T-helper 1 cell treated with Interleukin-12 subunit alpha and Interleukin-12 subunit beta and Interleukin-4 antibody, amounts not matched to agents 30 μg/mL and 1 μg/mL, for 36 hours (primary cell): ENCODE measurements at regions not wholly inside any gene's neighbourhood (a gene's known extent, or its start where the extent isn't known, plus 50 kb on each side); places are given as distances from the start of the nearest gene placed in this dataset.
"Not testable (repeated sequence)": the region's sequence is repeated elsewhere in the genome, so short reads cannot be mapped to it uniquely, and the experiment has no call there.

Experiments
- H3K27ac Mint-ChIP-seq: one replicate; pipeline ENCODE4 v1.8.0; 2021; ENCODE audit warnings: mild to moderate bottlenecking, mixed read lengths
- H3K27me3 Mint-ChIP-seq: one replicate; pipeline ENCODE4 v1.8.0; 2021; ENCODE audit warnings: low read depth, mixed read lengths
- H3K36me3 Mint-ChIP-seq: one replicate; pipeline ENCODE4 v1.8.0; 2021; ENCODE audit warnings: low read depth, mixed read lengths
- H3K4me1 Mint-ChIP-seq: one replicate; pipeline ENCODE4 v1.8.0; 2021; ENCODE audit warnings: low read depth, mixed read lengths
- H3K4me3 Mint-ChIP-seq: one replicate; pipeline ENCODE4 v1.8.0; 2021; ENCODE audit warnings: mild to moderate bottlenecking, moderate library complexity, mixed read lengths
- H3K9me3 Mint-ChIP-seq: one replicate; pipeline ENCODE4 v1.8.0; 2021; ENCODE audit warnings: mixed read lengths

DNA sequence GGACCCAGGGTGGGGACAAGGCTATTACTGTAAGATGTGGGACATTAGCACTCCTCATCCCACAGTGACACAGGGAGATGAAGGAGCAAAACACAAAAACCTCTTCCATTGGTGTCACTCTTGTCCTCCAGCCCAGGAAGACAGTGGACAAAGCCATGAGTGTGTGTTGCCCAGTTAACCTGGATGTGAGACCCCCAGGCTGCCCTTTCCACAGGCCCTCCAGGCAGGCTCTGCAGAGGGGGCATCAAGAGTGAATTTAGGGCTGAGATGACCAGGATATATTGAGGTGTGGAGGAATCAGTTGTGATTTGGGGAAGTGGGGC, 111.3 kb downstream of the GGTLC2 start:
- no peaks in the 10 kb centered on the region for H3K9me3 Mint-ChIP-seq
- H3K36me3 Mint-ChIP-seq, result no peaks in the 10 kb centered on the region
- no peaks in the 10 kb centered on the region for H3K27me3 Mint-ChIP-seq
- no peak overlapping the region for H3K4me3 Mint-ChIP-seq
- H3K27ac Mint-ChIP-seq, result no peak overlapping the region
- H3K4me1 Mint-ChIP-seq, result no peaks in the 10 kb centered on the region

DNA sequence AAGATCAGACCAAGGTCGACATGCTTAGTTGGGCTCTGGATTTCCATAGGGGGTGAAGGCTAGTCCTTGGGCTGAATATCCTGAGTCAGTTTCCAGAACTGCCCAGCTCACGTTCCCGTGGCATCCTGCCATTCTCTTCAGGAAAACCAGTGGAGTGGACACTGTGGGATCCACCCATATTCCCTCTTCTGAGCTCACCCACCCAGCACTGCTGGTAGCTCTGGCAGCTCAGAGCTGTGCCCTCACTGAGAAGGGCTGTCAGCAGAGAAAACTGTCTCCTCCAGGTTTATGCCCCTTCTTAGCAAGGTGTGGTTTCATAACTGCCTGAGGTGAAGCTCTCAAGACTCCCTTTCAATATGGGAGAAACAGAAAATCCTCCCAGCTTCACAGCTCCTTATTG, 111.7 kb downstream of the GGTLC2 start:
- Mint-ChIP-seq H3K27ac (no peak overlapping the region), H3K4me1 (no peaks in the 10 kb centered on the region), H3K27me3 (no peaks in the 10 kb centered on the region), H3K4me3 (no peak overlapping the region), H3K9me3 (no peaks in the 10 kb centered on the region), H3K36me3 (no peaks in the 10 kb centered on the region)

DNA sequence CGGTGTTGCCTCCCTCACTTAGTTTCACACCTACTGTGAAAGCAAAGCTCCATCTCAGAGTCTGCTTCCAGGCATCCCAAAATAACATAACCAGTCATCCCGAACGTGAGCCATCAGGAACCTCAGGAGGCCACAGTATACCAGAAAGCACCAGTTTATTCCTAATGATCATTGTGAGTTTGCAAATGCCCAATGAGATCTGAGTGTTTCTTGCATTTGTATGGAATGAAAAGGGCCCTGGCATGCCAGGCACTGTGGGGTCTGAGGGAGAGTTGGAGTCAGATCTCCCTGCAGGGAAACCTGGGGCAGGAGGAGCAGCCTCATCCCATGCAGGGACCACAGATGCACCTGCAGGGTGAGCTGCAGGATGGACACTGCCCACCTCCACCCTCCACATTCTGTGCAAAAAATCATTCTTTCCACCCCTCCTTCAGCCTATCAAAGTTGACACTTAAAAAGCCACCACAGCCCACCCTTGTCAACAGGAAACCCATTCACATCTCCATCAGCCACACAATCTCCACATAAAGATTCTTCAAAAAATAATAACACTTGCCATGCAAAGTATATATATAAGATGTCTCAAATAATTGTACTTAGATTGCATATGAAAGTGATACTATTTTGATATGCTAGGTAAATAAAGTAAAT, 112.3 kb downstream of the GGTLC2 start:
- not testable (repeated sequence) for H3K9me3 Mint-ChIP-seq, H3K4me1 Mint-ChIP-seq, H3K4me3 Mint-ChIP-seq, H3K27me3 Mint-ChIP-seq, H3K36me3 Mint-ChIP-seq, H3K27ac Mint-ChIP-seq

DNA sequence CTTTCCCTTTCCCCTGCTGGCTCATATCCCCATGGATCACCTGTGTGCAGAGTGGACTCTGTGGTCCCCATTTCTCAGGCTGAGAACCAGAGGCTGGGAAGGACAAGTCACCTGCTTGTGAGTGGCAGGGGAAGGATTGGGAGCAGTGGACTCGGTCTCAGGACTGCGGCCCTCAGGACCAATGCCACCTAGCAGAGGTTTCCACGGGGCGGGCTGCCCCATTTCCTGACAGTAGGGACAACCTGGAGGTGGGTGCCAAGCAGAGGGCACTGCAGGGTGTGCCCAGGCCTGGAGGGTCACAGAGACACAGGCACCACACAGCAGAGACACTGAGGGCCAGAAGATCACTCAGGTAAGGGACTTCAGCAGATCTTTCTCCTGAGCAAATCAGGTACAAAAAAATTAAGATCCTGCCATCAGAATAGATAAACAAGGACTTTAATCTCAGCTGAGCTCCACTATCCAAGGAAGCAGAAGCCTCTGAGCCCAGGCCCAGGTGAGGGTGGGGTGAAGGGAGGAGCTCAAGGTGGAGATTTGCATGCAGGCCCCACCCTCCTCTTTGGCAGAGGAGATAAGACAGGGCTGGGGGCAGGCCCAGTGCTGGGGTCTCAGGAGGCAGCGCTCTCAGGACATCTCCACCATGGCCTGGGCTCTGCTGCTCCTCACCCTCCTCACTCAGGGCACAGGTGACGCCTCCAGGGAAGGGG, 113.8 kb downstream of the GGTLC2 start:
- H3K9me3 Mint-ChIP-seq, H3K27me3 Mint-ChIP-seq, H3K36me3 Mint-ChIP-seq, H3K4me3 Mint-ChIP-seq, H3K27ac Mint-ChIP-seq, H3K4me1 Mint-ChIP-seq: not testable (repeated sequence)

DNA sequence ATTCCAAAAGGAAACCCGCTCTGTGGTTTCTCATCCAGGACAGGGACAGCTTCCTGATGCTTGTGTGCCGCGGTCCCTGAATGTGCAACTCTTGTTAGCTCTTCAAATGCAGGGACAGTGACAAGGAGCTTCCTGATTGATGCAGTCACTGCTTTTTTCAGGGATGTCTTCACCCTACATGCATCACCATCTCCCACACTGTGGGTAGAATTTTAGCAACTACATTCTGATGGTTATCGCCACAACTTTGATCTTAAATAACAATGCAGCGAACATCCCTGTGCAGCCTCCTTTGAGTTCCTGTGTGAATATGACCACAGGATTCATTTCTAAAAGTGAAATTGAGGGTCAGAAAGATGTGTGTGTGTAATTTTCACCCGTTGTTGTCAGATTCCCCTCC, 115.0 kb downstream of the GGTLC2 start:
- H3K27ac Mint-ChIP-seq, result no peak overlapping the region

DNA sequence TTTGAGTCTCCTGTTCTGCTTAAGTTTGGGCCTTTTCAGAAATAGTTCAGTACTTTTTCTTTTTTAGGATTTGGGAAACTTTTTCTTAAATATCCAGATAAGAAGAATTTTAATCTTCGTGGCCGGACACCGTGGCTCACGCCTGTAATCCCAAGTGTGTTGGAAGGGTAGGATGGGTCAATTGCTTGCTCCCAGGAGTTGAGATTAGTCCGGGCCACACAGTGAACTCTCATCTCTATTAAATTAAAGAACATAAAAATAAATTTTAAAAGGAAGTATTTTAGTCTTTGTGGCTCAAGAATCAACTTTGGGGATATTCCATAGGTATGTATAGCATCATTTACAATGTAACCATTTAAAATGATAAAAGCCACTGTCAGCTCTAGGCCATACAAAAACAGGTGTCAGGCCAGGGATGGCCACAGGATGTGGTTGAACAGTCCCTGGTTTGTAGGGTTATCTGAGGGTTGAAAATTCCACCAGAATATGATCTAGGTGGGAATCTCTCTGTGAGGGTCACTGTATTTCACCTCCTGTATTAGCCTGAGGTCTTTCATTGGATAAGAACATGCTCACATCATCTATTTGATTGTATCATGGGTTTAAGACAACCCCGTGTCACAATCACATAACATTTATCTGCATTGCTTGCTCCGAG, 115.6 kb downstream of the GGTLC2 start:
- Mint-ChIP-seq H3K4me1 (no peaks in the 10 kb centered on the region), H3K27me3 (no peaks in the 10 kb centered on the region), H3K9me3 (no peaks in the 10 kb centered on the region), H3K27ac (no peak overlapping the region), H3K36me3 (no peaks in the 10 kb centered on the region), H3K4me3 (no peak overlapping the region)

More for the DNA sequence above, 115.0 kb downstream of the GGTLC2 start:
- Mint-ChIP-seq H3K27me3 (no peaks in the 10 kb centered on the region), H3K36me3 (no peaks in the 10 kb centered on the region), H3K4me3 (no peak overlapping the region), H3K9me3 (no peaks in the 10 kb centered on the region), H3K4me1 (no peaks in the 10 kb centered on the region)

DNA sequence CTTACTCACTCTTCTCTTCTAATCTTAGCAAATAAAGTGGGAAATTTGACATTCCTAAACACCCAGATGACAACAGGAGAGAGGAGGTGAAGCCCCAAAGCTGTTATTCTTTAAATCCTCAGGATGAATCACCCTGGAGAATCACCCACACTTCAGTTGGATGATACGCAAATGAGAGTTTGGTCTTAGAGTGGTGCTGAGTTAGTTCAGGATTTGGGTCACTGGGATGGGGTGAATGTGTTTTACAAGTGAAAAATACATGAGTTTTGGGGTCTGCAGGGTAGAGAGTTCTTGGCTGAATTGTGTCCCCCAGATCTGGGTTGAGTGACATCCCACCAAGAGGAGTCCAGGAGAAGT, 117.2 kb downstream of the GGTLC2 start:
- Mint-ChIP-seq H3K4me1 (no peaks in the 10 kb centered on the region), H3K27ac (no peak overlapping the region), H3K27me3 (no peaks in the 10 kb centered on the region), H3K9me3 (no peaks in the 10 kb centered on the region), H3K36me3 (no peaks in the 10 kb centered on the region), H3K4me3 (no peak overlapping the region)

DNA sequence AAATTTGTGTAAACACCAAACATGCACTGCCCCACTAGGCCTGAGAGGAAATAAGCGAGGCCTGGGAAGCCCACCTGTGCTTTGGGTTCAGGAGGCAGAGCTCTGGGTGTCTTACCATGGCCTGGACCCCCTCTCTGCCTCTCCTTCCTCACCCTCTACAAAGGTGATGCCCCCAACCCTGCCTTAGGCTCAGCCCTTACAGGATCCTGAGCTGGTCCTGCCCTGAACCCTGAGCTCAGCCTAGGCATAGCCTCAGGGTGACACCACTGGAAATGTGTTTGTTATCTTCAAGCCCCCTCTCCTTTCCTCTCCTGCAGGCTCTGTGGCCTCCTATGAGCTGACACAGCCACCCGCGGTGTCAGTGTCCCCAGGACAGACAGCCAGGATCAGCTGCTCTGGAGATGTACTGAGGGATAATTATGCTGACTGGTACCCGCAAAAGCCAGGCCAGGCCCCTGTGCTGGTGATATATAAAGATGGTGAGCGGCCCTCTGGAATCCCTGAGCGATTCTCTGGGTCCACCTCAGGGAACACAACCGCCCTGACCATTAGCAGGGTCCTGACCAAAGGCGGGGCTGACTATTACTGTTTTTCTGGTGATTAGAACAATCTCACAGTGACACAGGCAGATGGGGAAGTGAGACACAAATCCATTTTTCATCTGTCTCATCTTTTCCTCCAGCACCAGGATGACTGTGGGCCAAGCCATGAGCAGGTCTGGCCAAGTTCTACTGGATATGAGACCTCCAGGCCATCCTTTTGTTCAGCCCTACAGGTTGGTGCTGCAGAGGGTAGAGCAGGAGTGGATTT, 117.8 kb downstream of the GGTLC2 start:
- no peak overlapping the region for H3K4me3 Mint-ChIP-seq
- no peaks in the 10 kb centered on the region for H3K4me1 Mint-ChIP-seq

DNA sequence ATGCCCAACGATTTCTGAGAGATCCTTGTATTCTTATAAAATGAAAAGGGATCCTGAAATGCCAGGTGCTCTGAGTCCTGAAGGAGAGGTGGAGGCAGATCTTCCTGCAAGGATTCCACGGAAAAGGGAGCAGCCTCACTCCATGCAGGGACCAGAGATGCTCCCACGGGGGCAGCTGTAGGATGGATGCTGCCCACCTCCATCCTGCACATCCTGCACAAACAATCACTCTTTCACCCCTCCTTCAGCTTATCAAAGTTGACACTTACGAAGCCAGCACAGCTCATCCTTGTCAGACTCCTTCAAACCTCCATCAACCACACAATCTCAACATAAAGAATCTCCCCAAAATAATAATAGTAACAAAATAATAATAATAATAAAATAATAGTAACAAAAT, 119.1 kb downstream of the GGTLC2 start:
- H3K4me1 Mint-ChIP-seq, result no peaks in the 10 kb centered on the region
- H3K9me3 Mint-ChIP-seq, result no peaks in the 10 kb centered on the region
- H3K36me3 Mint-ChIP-seq, result no peaks in the 10 kb centered on the region
- peaks cover 11% of the 10 kb centered on the region for H3K27me3 Mint-ChIP-seq
- no peak overlapping the region for H3K27ac Mint-ChIP-seq
- no peak overlapping the region for H3K4me3 Mint-ChIP-seq

More for the DNA sequence above, 117.8 kb downstream of the GGTLC2 start:
- no peaks in the 10 kb centered on the region for H3K36me3 Mint-ChIP-seq
- H3K9me3 Mint-ChIP-seq, result no peaks in the 10 kb centered on the region
- H3K27ac Mint-ChIP-seq, result no peak overlapping the region
- no peaks in the 10 kb centered on the region for H3K27me3 Mint-ChIP-seq

DNA sequence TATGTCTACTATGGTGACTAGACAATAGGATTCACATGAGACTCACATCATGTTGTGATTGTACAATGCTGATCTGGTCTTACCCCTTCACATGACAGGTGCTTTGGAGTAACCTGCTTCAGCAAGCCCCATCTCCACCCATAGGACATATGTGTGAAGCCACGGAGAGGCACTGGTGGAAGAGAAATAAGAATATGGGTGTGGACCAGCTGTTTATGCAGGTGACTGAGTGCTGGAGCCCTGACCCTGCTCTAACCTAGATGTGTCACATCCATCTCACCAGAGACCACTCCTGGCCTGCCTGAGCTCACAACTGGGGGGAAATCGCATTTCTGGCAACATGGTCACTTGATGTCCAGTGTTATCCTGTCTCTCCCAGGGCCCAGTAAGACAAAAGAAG, 119.7 kb downstream of the GGTLC2 start:
- Mint-ChIP-seq H3K4me3 (no peak overlapping the region), H3K36me3 (no peaks in the 10 kb centered on the region), H3K27me3 (peaks cover 17% of the 10 kb centered on the region), H3K9me3 (no peaks in the 10 kb centered on the region), H3K4me1 (no peaks in the 10 kb centered on the region), H3K27ac (no peak overlapping the region)

DNA sequence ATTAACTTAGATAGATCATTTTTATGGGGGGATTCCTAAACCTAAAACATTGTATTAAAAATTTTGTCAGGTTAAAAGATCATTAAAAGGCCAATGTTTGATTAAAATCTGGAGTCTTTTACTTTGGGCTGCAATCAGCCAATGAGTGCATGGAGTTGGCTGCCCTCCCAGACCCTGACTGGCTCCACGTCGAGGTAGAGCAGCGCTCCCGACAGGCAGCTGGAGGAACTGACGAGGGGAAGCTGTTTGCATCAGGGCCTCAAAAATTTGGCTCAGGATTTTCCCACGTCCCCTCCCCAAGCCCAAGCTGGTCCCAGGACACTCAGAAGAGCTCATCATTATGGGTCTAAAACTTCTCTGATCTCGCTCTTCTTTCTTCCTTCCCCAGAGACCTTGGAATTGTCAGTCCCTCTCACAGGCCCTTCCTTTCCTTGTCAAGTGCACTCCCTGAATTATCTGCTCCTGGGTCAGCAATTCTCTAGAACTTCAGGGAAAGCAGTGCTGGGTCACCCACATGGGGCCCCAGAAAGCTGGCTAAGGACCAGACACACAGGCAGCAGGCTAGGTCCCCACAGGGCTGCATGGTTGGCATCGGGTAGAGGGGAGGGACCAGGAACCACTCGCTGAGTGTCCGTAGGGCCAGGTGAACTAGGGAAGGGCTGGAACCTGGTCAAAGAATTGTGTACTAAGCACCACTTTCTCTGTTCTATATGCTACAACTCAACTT, 119.6 kb upstream of the IGLL5 start:
- H3K27ac Mint-ChIP-seq, result no peak overlapping the region
- H3K4me1 Mint-ChIP-seq, result no peaks in the 10 kb centered on the region
- H3K9me3 Mint-ChIP-seq, result no peaks in the 10 kb centered on the region
- H3K36me3 Mint-ChIP-seq, result no peaks in the 10 kb centered on the region
- no peak overlapping the region for H3K4me3 Mint-ChIP-seq
- H3K27me3 Mint-ChIP-seq, result peaks cover 29% of the 10 kb centered on the region

DNA sequence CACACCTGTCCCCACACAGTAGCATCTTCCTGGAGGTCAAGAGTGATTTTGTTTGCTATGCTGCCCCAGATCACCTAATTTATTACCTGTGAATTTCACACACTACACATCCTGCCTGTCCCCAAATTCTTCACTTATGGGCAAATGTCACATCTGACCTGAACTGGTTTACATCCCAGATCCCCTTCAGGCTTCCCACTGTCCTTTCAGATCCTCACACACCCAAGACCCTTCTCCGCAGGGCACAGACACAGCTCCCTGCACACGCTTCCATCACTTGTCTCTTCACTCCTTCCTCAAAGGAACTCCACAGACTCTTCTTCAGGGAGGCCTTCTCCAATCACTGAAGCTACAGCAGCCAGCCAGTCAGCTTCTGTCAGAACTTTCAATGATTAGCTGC, 118.7 kb upstream of the IGLL5 start:
- Mint-ChIP-seq H3K9me3 (no peaks in the 10 kb centered on the region), H3K27me3 (peaks cover 29% of the 10 kb centered on the region), H3K4me3 (no peak overlapping the region), H3K4me1 (no peaks in the 10 kb centered on the region), H3K27ac (no peak overlapping the region), H3K36me3 (no peaks in the 10 kb centered on the region)

DNA sequence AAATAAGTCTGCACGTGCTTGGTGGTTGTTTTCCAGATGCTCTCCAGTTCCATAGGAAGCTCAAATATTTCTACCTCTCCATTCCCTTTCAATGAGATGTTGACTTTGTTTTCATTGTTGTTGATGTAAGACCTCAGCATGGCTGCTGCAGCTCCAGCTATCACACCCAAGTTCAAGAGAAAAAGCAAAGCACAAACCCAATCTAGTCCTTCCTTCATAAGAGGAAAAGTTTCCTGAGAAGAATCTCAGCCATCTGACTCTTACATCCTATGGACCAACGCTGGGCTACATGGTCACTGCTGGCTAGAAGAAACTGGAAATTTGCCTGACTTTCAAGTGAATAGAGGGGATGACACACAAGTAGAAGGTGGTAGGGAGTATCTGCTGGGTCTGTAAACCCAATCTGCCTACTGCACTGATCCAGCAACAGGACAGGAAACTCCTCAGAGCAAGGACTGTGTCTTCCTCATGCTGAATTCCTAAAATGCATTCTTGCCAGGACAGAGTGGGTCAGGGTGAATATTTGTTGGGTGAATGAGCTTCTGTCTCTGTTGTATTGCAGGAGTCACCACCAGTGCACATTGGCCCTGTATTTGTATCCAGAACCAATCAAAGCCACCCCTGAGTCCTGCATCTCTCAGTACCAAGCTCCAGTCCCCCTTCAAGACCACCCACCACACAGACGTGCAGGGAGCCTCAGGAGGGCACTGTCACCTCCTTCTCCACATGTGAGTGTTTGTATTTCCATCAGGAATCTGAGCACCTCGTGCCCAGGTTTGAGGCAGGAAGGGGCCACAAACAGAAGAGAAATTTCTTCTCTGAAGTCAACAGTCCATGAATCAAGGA, 118.0 kb upstream of the IGLL5 start:
- H3K4me1 Mint-ChIP-seq, result no peaks in the 10 kb centered on the region
- no peak overlapping the region for H3K27ac Mint-ChIP-seq
- H3K4me3 Mint-ChIP-seq, result no peak overlapping the region

More for the DNA sequence above, 118.0 kb upstream of the IGLL5 start:
- H3K36me3 Mint-ChIP-seq, result no peaks in the 10 kb centered on the region
- H3K27me3 Mint-ChIP-seq, result peaks cover 29% of the 10 kb centered on the region
- no peaks in the 10 kb centered on the region for H3K9me3 Mint-ChIP-seq
